Vagina (tissue), 2 donors: ENCODE measurements at regions not wholly inside any gene's neighbourhood (a gene's known extent, or its start where the extent isn't known, plus 50 kb on each side); places are given as distances from the start of the nearest gene placed in this dataset.

Source experiments
- CTCF ChIP-seq, 3 experiments: fragments of 450-650 bp in 2 of 3; fragments of 200-600 bp in 1 of 3; sonication (generic) in 1 of 3; IDR thresholded peaks; one replicate each; pipeline ENCODE4 v1.5.1; 2017 to 2019; ENCODE audit warnings: antibody characterized with exemption in 3 of 3, mild to moderate bottlenecking in 2 of 3, moderate library complexity in 2 of 3
- POLR2A ChIP-seq, 2 donors: fragments of 450-650 bp; IDR thresholded peaks; one replicate each; pipeline ENCODE4 v1.6.1; 2017; ENCODE audit warnings: antibody characterized with exemption in 2 of 2, mild to moderate bottlenecking in 2 of 2, moderate library complexity in 2 of 2

- TF ChIP-seq POLR2A (IDR thresholded peaks at IDR 0.05), result no peak
- no peak for TF ChIP-seq CTCF (IDR thresholded peaks at IDR 0.05)
Observed at GRCh38 chr2:157043786-157044185, 213.7 kb upstream of the GALNT5 start.
